ENCODE measurements at regions not wholly inside any gene's neighbourhood (a gene's known extent, or its start where the extent isn't known, plus 50 kb on each side); places are given as distances from the start of the nearest gene placed in this dataset.

DNA sequence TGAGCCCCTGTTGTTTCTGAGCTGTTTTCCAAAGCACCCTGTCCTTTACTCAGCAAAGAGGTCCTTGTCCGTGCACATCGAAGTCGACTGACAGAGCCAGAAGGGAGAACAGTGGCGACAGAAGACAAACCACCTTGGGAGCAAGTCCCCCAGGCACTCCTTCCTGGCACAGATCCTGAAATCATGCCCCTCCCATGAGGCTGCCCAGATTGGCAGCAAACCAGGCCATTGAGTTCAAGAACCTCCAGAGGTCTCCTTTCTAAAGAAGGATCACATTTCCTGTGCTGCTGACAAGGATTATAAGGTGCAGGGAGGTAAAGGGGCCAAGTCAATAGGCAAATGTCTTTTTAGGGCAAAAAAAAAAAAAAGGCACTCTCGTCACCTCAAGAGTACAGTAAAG, 84.7 kb upstream of the HIVEP3 start:
- Histone ChIP-seq H3K9me3 (no peaks in the 10 kb centered on the region), H3K27me3 (no peaks in the 10 kb centered on the region), H3K36me3 (no peaks in the 10 kb centered on the region), H3K4me1 (peaks cover 0 to 6% (median 0%) of the 10 kb centered on the region in 4 donors), H3K4me3 (no peak overlapping the region), H3K27ac (no peak overlapping the region)
- WGBS (ENCODE audit: insufficient coverage, low coverage, low lambda C conversion rate, missing lambda C conversion rate), result 85% methylated on average over 5 of the region's 5 CpGs
- intact Hi-C loops (cut with DNase I), result no loop called here
- ATAC-seq (no peak), DNase-seq (no peak)
- TF ChIP-seq POLR2A (IDR thresholded peaks at IDR 0.05), result no peak
- TF ChIP-seq, protein P1, sequence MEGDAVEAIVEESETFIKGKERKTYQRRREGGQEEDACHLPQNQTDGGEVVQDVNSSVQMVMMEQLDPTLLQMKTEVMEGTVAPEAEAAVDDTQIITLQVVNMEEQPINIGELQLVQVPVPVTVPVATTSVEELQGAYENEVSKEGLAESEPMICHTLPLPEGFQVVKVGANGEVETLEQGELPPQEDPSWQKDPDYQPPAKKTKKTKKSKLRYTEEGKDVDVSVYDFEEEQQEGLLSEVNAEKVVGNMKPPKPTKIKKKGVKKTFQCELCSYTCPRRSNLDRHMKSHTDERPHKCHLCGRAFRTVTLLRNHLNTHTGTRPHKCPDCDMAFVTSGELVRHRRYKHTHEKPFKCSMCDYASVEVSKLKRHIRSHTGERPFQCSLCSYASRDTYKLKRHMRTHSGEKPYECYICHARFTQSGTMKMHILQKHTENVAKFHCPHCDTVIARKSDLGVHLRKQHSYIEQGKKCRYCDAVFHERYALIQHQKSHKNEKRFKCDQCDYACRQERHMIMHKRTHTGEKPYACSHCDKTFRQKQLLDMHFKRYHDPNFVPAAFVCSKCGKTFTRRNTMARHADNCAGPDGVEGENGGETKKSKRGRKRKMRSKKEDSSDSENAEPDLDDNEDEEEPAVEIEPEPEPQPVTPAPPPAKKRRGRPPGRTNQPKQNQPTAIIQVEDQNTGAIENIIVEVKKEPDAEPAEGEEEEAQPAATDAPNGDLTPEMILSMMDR (IDR thresholded peaks at IDR 0.05), result no peak

DNA sequence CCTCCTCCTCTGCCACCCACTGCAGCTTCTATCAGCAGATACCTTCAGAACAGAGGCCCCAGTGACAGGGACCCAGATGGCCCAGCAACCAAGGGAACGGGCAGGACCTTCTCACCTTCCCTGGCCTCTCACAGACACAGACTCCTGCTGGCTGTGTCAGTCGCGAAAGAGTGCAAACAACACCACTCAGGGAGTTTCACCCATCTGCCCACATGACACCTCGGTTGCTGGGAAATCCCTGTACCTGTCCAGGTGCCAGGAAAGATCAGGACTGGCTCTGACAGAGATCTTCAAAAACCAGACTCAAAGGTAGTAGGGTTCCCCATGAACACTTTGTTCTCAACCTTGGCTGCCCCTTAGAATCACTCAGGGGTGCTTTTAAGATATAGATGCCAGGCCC, 83.5 kb upstream of the HIVEP3 start:
- no peaks in the 10 kb centered on the region for H3K36me3 ChIP-seq
- ATAC-seq, result peak in 3 of 4 donors; percentile 50 to 91 (median 62)
- H3K27me3 ChIP-seq, result no peaks in the 10 kb centered on the region
- H3K4me3 ChIP-seq, result no peak overlapping the region
- TF ChIP-seq, protein P1 (IDR thresholded peaks at IDR 0.05), result no peak
- TF ChIP-seq POLR2A (IDR thresholded peaks at IDR 0.05), result no peak
- 43% methylated on average over 4 of the region's 4 CpGs for WGBS (ENCODE audit: insufficient coverage, low coverage, low lambda C conversion rate, missing lambda C conversion rate)
- peak in 2 of 3 donors; percentile 50 to 57 for DNase-seq
- no peaks in the 10 kb centered on the region for H3K9me3 ChIP-seq
- peaks cover 0 to 6% (median 0%) of the 10 kb centered on the region in 4 donors for H3K4me1 ChIP-seq
- intact Hi-C loops (cut with DNase I), result no loop called here
- H3K27ac ChIP-seq, result no peak overlapping the region

DNA sequence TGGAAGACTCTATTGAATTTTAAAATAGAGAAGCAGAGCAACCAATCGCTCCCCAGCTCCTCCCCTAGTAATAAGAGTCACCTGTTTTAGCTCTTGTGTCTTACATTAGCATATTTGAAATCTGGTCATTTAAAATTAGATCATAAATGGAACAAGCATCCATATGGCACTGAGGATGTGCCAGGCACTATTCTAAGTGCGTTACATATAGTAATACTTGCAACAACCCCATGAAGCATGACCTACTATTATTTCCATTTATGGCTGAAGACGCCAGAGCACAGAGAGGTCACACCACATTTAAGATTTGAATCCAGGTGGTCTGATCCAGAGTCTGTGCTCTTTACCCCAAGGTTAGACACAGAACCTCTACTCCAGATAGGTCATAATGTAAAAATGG, 82.0 kb upstream of the HIVEP3 start:
- no peak for TF ChIP-seq POLR2A (IDR thresholded peaks at IDR 0.05)
- TF ChIP-seq, protein P1 (IDR thresholded peaks at IDR 0.05), result no peak
- no peaks in the 10 kb centered on the region for H3K27me3 ChIP-seq
- H3K36me3 ChIP-seq, result no peaks in the 10 kb centered on the region
- no peak overlapping the region for H3K4me3 ChIP-seq
- peaks cover 0 to 6% (median 0%) of the 10 kb centered on the region in 4 donors for H3K4me1 ChIP-seq
- ATAC-seq (no peak), DNase-seq (no peak)
- H3K9me3 ChIP-seq, result no peaks in the 10 kb centered on the region
- WGBS (ENCODE audit: insufficient coverage, low coverage, low lambda C conversion rate, missing lambda C conversion rate), result 81% methylated on average over 2 of the region's 3 CpGs
- intact Hi-C loops (cut with DNase I), result no loop called here
- no peak overlapping the region for H3K27ac ChIP-seq

DNA sequence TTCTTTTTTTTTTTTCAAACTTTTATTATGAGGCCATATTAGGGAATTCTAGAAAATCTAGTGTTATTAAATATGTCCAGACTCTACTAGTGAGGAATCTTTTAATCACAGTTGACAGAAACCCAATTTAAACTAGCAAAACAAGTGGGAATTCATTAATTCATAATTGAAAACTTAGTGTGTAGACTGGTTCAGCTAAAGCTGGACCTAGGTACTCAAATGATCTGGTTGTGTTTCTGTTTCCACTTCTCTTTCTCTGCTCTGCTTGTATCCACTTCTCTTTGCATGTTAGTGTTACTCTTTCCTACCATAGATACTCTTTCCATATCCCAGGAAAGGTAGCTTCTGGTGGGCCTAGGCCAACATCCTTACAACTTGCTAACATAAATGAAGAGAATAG, 81.2 kb upstream of the HIVEP3 start:
- intact Hi-C loops (cut with DNase I), result no loop called here
- H3K36me3 ChIP-seq, result no peaks in the 10 kb centered on the region

More for the DNA sequence above, 81.2 kb upstream of the HIVEP3 start:
- Histone ChIP-seq H3K27me3 (no peaks in the 10 kb centered on the region), H3K4me1 (peaks cover 0 to 4% (median 0%) of the 10 kb centered on the region in 4 donors), H3K4me3 (no peak overlapping the region), H3K27ac (no peak overlapping the region), H3K9me3 (no peaks in the 10 kb centered on the region)
- no peak for DNase-seq
- no peak for ATAC-seq
- no peak for TF ChIP-seq POLR2A (IDR thresholded peaks at IDR 0.05)
- TF ChIP-seq, protein P1 (IDR thresholded peaks at IDR 0.05), result no peak
